HepG2 (cell line): ENCODE measurements at regions not wholly inside any gene's neighbourhood (a gene's known extent, or its start where the extent isn't known, plus 50 kb on each side); places are given as distances from the start of the nearest gene placed in this dataset.

Source experiments
- ATAC-seq: fragments of 200-7000 bp; cut with Tn5 transposase; 3 replicates; pipeline ENCODE4 v1.9.1; 2020; ENCODE audit warnings: mild to moderate bottlenecking, moderate library complexity
- BruUV-seq: library from RNA; stranded (reverse); fragments of 400-500 nt; replicated peaks from 2 replicates; lab custom pipeline; 2021; lab: Mats Ljungman, UMichigan
- CTCF ChIA-PET: fragments of 300-600 bp; formaldehyde crosslinking; extraction: SDS; loops from one replicate; lab custom pipeline; 2021; ENCODE audit warnings: low total read pairs, inconsistent platforms, low intra/inter-chr PET ratio; lab: Yijun Ruan, JAX
- POLR2A ChIA-PET: fragments of 350-600 bp; sonication (Branson Sonifier 250); formaldehyde crosslinking; loops from one replicate; lab custom pipeline; 2020; ENCODE audit warnings: antibody characterized with exemption, inconsistent platforms; lab: Yijun Ruan, JAX
- DNase-seq: peaks from one replicate; pipeline ENCODE4 v3.0.0-alpha.2; 2015; ENCODE audit warnings: low spot score
- FAIRE-seq: peaks from 3 replicates; lab custom pipeline; 2011; peaks lifted over from hg19 to GRCh38; lab: Jason Lieb, UNC
- H2AFZ ChIP-seq: one replicate; pipeline ENCODE4 v1.6.1; 2011; ENCODE audit warnings: low read length, inconsistent platforms
- H3K27ac ChIP-seq: fragments of 300-600 bp; 3 replicates; pipeline ENCODE4 v1.8.0; 2011; ENCODE audit warnings: mixed run types, mild to moderate bottlenecking, mixed read lengths, low read length, inconsistent platforms; ENCODE audit not compliant: insufficient read depth; ENCODE audit errors: extremely low read length
- H3K27me3 ChIP-seq, 2 experiments: fragments of 200-600 bp in 1 of 2; 2 replicates in 1 of 2; 3 replicates in 1 of 2; pipeline versions ENCODE4 v1.6.0 to v1.8.0; 2011; ENCODE audit warnings: low read length in 2 of 2, mild to moderate bottlenecking in 2 of 2, moderate library complexity in 2 of 2, inconsistent platforms in 1 of 2; ENCODE audit not compliant: insufficient read depth in 2 of 2, control insufficient read depth in 1 of 2
- H3K36me3 ChIP-seq, 2 experiments: fragments of 200-600 bp in 1 of 2; replicated peaks in 1 of 2; 2 replicates in 1 of 2; 3 replicates in 1 of 2; pipeline versions ENCODE4 v1.5.1 to v1.8.0; 2011; ENCODE audit warnings: low read length in 2 of 2, inconsistent platforms in 1 of 2; ENCODE audit not compliant: insufficient read depth in 2 of 2, control insufficient read depth in 1 of 2
- H3K4me1 ChIP-seq: 2 replicates; pipeline ENCODE4 v1.5.1; 2012; ENCODE audit warnings: low read length, inconsistent platforms; ENCODE audit not compliant: insufficient read depth
- H3K4me2 ChIP-seq: 2 replicates; pipeline ENCODE4 v1.6.0; 2011; ENCODE audit warnings: low read depth, low read length, inconsistent platforms
- H3K4me3 ChIP-seq, 3 experiments: fragments of 200-600 bp in 1 of 3; sonication (generic), shearing (Covaris generic) in 1 of 3; replicated peaks in 1 of 3; 2 replicates each; pipeline ENCODE4 v1.5.1; 2011 to 2016; ENCODE audit warnings: low read length in 3 of 3, inconsistent platforms in 2 of 3, low read depth in 2 of 3, mild to moderate bottlenecking in 2 of 3, control low read depth in 1 of 3, mixed read lengths in 1 of 3; ENCODE audit not compliant: insufficient read depth in 1 of 3
- H3K79me2 ChIP-seq: one replicate; pipeline ENCODE4 v1.6.1; 2011; ENCODE audit warnings: low read length, inconsistent platforms; ENCODE audit not compliant: insufficient read depth
- H3K9ac ChIP-seq: 2 replicates; pipeline ENCODE4 v1.6.0; 2011; ENCODE audit warnings: mild to moderate bottlenecking, low read depth, low read length, inconsistent platforms; ENCODE audit not compliant: insufficient read depth
- H3K9me3 ChIP-seq: 2 replicates; pipeline ENCODE4 v1.5.1; 2012; ENCODE audit warnings: mild to moderate bottlenecking, low read length
- H4K20me1 ChIP-seq: 2 replicates; pipeline ENCODE4 v1.6.0; 2011; ENCODE audit warnings: inconsistent platforms, mild to moderate bottlenecking, low read length, moderate library complexity; ENCODE audit not compliant: insufficient read depth
- HIC2 ChIP-seq: sonication (generic); formaldehyde crosslinking; IDR thresholded peaks from 2 replicates; pipeline ENCODE4 v1.9.0; 2022; ENCODE audit warnings: low read depth, missing genetic modification reagents
- MAF1 ChIP-seq: sonication (generic); formaldehyde crosslinking; IDR thresholded peaks from 2 replicates; pipeline ENCODE4 v1.5.0; 2020; ENCODE audit warnings: missing genetic modification reagents, borderline replicate concordance
- NFAT5 ChIP-seq: sonication (generic); formaldehyde crosslinking; IDR thresholded peaks from 2 replicates; pipeline ENCODE4 v1.4.0; 2020; ENCODE audit warnings: missing genetic modification reagents
- RFX1 ChIP-seq: fragments of 450-650 bp; IDR thresholded peaks from 2 replicates; pipeline ENCODE4 v1.6.1; 2017
- WGBS: methylation state at CpG from one replicate; pipeline ENCODE4 v1.1.6; 2017; ENCODE audit warnings: low lambda C conversion rate; 5-methylcytosine and 5-hydroxymethylcytosine counted together
- in situ Hi-C: cut with HindIII; loops from 2 replicates; pipeline ENCODE4 v1.10.0; 2017; ENCODE audit warnings: low pct_unique_long_range_greater_than_20kb; ENCODE audit not compliant: extremely low pct_ligation_motif_present
- intact Hi-C: fragments of 100-400 bp; cut with micrococcal nuclease; formaldehyde crosslinking; loops from one replicate; pipeline ENCODE4 v1.10.0; 2022; ENCODE audit not compliant: unreplicated experiment

- POLR2A ChIA-PET, result no interaction called here
Observed at GRCh38 chr2:7666596-7667259, 749.5 kb downstream of the RNF144A start.

More at GRCh38 chr2:7666596-7667259, 749.5 kb downstream of the RNF144A start:
- Histone ChIP-seq H4K20me1 (no peaks in the 10 kb centered on the region), H3K4me3 (no peak overlapping the region), H3K4me1 (no peaks in the 10 kb centered on the region), H2AFZ (no peak overlapping the region), H3K27ac (no peak overlapping the region), H3K27me3 (no peaks in the 10 kb centered on the region), H3K79me2 (no peaks in the 10 kb centered on the region), H3K36me3 (no peaks in the 10 kb centered on the region), H3K9ac (no peak overlapping the region), H3K9me3 (no peaks in the 10 kb centered on the region), H3K4me2 (no peak overlapping the region)
- intact Hi-C loops, result no loop called here
- BruUV-seq, result no TSS peak
- peak; percentile 50; the same call in 1 of the 2 replicates for TF ChIP-seq RFX1
- no peak for TF ChIP-seq NFAT5 (CRISPR knock-in tag)
- TF ChIP-seq MAF1 (CRISPR knock-in tag), result no peak
- TF ChIP-seq HIC2, result no peak
- in situ Hi-C loops, result loop anchor here (25.0 kb wide), 1 partner anchor 554 kb away; no protein-coding TSS in a partner anchor
- no peak for FAIRE-seq
- no peak for ATAC-seq
- CTCF ChIA-PET, result no interaction called here
- WGBS, result 52% methylated on average over 10 of the region's 10 CpGs
- DNase-seq, result no peak
